Ishikawa (cell line): ENCODE measurements at regions not wholly inside any gene's neighbourhood (a gene's known extent, or its start where the extent isn't known, plus 50 kb on each side); places are given as distances from the start of the nearest gene placed in this dataset.

ENCODE experiments used
- CEBPB ChIP-seq: IDR thresholded peaks from 2 replicates; pipeline ENCODE4 v1.6.1; 2012
- CREB1 ChIP-seq: IDR thresholded peaks from 2 replicates; pipeline ENCODE4 v1.6.1; 2012; ENCODE audit warnings: low read depth
- EGR1 ChIP-seq: IDR thresholded peaks from 2 replicates; pipeline ENCODE4 v1.6.1; 2012
- EP300 ChIP-seq: IDR thresholded peaks from 2 replicates; pipeline ENCODE4 v1.6.1; 2012; ENCODE audit warnings: borderline replicate concordance
- FOXM1 ChIP-seq: IDR thresholded peaks from 2 replicates; pipeline ENCODE4 v1.6.1; 2012; ENCODE audit warnings: low read depth, borderline replicate concordance
- NFIC ChIP-seq: IDR thresholded peaks from 2 replicates; pipeline ENCODE4 v1.6.1; 2012
- RAD21 ChIP-seq: IDR thresholded peaks from 2 replicates; pipeline ENCODE4 v1.6.1; 2012; ENCODE audit warnings: low read depth
- REST ChIP-seq: IDR thresholded peaks from 2 replicates; pipeline ENCODE4 v1.6.1; 2012; ENCODE audit warnings: low read depth, mild to moderate bottlenecking
- TAF1 ChIP-seq: IDR thresholded peaks from 2 replicates; pipeline ENCODE4 v1.6.1; 2012; ENCODE audit warnings: low read depth, mild to moderate bottlenecking
- TCF12 ChIP-seq: IDR thresholded peaks from 2 replicates; pipeline ENCODE4 v1.6.1; 2012; ENCODE audit warnings: low read depth
- TEAD4 ChIP-seq: IDR thresholded peaks from 2 replicates; pipeline ENCODE4 v1.6.1; 2012
- YY1 ChIP-seq: IDR thresholded peaks from 2 replicates; pipeline ENCODE4 v1.6.1; 2012; ENCODE audit warnings: low read depth
- ZBTB7A ChIP-seq: IDR thresholded peaks from 2 replicates; pipeline ENCODE4 v1.6.1; 2012; ENCODE audit warnings: low read depth
- TF ChIP-seq, protein P1 (sequence below): IDR thresholded peaks from 2 replicates; pipeline ENCODE4 v1.6.1; 2012
- TF ChIP-seq, protein P2 (sequence below): IDR thresholded peaks from 2 replicates; pipeline ENCODE4 v1.6.1; 2012

GRCh38 chr18:38801640-38802039 is 1236.0 kb upstream of the CELF4 start:
- TF ChIP-seq, protein P1, sequence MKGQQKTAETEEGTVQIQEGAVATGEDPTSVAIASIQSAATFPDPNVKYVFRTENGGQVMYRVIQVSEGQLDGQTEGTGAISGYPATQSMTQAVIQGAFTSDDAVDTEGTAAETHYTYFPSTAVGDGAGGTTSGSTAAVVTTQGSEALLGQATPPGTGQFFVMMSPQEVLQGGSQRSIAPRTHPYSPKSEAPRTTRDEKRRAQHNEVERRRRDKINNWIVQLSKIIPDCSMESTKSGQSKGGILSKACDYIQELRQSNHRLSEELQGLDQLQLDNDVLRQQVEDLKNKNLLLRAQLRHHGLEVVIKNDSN: no peak
- TF ChIP-seq ZBTB7A (no peak), TCF12 (no peak), CEBPB (no peak), TEAD4 (no peak), CREB1 (no peak), FOXM1 (no peak), EGR1 (no peak), NFIC (no peak), RAD21 (no peak), EP300 (no peak), REST (no peak), YY1 (no peak), TAF1 (no peak)
- TF ChIP-seq, protein P2, sequence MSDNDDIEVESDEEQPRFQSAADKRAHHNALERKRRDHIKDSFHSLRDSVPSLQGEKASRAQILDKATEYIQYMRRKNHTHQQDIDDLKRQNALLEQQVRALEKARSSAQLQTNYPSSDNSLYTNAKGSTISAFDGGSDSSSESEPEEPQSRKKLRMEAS: no peak

- no peak for TF ChIP-seq NFIC
- no peak for TF ChIP-seq TAF1
- no peak for TF ChIP-seq EGR1
- TF ChIP-seq CREB1: no peak
- TF ChIP-seq YY1: no peak
- no peak for TF ChIP-seq TEAD4
- TF ChIP-seq ZBTB7A: no peak
- no peak for TF ChIP-seq TCF12
- TF ChIP-seq CEBPB: no peak
- no peak for TF ChIP-seq RAD21
- TF ChIP-seq, protein P1: no peak
Observed at GRCh38 chr18:38796762-38797161, 1231.2 kb upstream of the CELF4 start.

DNA sequence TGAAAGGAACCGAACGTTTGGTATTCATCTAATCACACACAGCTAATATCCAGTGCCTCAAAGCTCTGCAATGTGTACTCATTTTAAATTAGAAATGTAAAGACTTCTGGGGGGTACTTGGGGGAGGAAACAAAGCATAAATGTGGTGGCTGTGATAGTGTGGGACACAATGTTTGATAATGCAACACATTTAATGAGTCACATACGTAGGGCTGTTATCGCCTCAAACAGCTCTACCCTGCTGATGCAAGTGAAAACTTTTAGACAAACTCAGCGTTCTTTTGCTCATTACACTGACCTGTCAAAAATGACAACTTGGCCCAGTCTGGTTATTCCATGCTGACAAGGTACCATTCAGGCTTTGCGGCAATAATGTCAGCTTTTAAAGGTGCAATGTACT is 1227.1 kb upstream of the CELF4 start:
- TF ChIP-seq EP300 (no peak), TEAD4 (no peak), TAF1 (no peak), RAD21 (no peak), FOXM1 (no peak), TCF12 (no peak)

GRCh38 chr18:38790786-38791185 is 1225.2 kb upstream of the CELF4 start:
- TF ChIP-seq, protein P1: no peak
- TF ChIP-seq TEAD4 (no peak), NFIC (no peak), TCF12 (no peak), EP300 (no peak), RAD21 (no peak), REST (no peak), ZBTB7A (no peak), YY1 (no peak), FOXM1 (no peak), EGR1 (no peak), CEBPB (no peak), CREB1 (no peak), TAF1 (no peak)
- TF ChIP-seq, protein P2: no peak

GRCh38 chr18:38790303-38790702 is 1224.7 kb upstream of the CELF4 start:
- TF ChIP-seq EP300: no peak
- peak; percentile 10; the same call in 1 of the 2 replicates for TF ChIP-seq RAD21

GRCh38 chr18:38789141-38789540 is 1223.5 kb upstream of the CELF4 start:
- TF ChIP-seq NFIC (no peak), RAD21 (no peak), ZBTB7A (no peak), TAF1 (no peak), EP300 (no peak), TCF12 (no peak), YY1 (no peak)
- TF ChIP-seq, protein P2: no peak
